Muscle layer of duodenum (tissue), 2 donors: ENCODE measurements at regions not wholly inside any gene's neighbourhood (a gene's known extent, or its start where the extent isn't known, plus 50 kb on each side); places are given as distances from the start of the nearest gene placed in this dataset.
A peak's percentile ranks its signal among the peaks of the same experiment; 100 is the strongest.

Source experiments
- H3K27ac ChIP-seq: one replicate; pipeline ENCODE4 v1.7.0; 2013; ENCODE audit warnings: mild to moderate bottlenecking, low read length
- H3K27me3 ChIP-seq: one replicate; pipeline ENCODE4 v1.7.0; 2013; ENCODE audit warnings: low read depth, mild to moderate bottlenecking, control low read depth, low read length
- H3K36me3 ChIP-seq, 2 donors: one replicate each; pipeline ENCODE4 v1.7.0; 2013; ENCODE audit warnings: low read length in 2 of 2, control low read depth in 1 of 2, mild to moderate bottlenecking in 1 of 2; ENCODE audit not compliant: insufficient read depth in 2 of 2, control insufficient read depth in 1 of 2
- H3K4me1 ChIP-seq, 2 donors: one replicate each; pipeline ENCODE4 v1.7.0; 2013; ENCODE audit warnings: low read length in 2 of 2, mild to moderate bottlenecking in 2 of 2, control low read depth in 1 of 2, moderate library complexity in 1 of 2; ENCODE audit not compliant: insufficient read depth in 2 of 2, control insufficient read depth in 1 of 2
- H3K4me3 ChIP-seq, 2 donors: one replicate each; pipeline ENCODE4 v1.7.0; 2013; ENCODE audit warnings: low read length in 2 of 2, low read depth in 1 of 2, mild to moderate bottlenecking in 1 of 2
- H3K9me3 ChIP-seq, 2 donors: one replicate each; pipeline ENCODE4 v1.7.0; 2013; ENCODE audit warnings: low read length in 2 of 2, control low read depth in 1 of 2, mild to moderate bottlenecking in 1 of 2; ENCODE audit not compliant: control insufficient read depth in 1 of 2
- donor health status: healthy.

- no peaks in the 10 kb centered on the region for H3K36me3 ChIP-seq
- H3K4me3 ChIP-seq = no peak overlapping the region
- no peaks in the 10 kb centered on the region for H3K27me3 ChIP-seq
- no peaks in the 10 kb centered on the region for H3K4me1 ChIP-seq
- no peaks in the 10 kb centered on the region for H3K9me3 ChIP-seq
- H3K27ac ChIP-seq = no peak overlapping the region
Observed at GRCh38 chr4:189081826-189082225, 858.8 kb upstream of the FRG1 start.

GRCh38 chr4:189083769-189084168, 856.9 kb upstream of the FRG1 start:
- Histone ChIP-seq H3K36me3 (no peaks in the 10 kb centered on the region), H3K27ac (no peak overlapping the region), H3K9me3 (no peaks in the 10 kb centered on the region), H3K4me3 (no peak overlapping the region), H3K27me3 (no peaks in the 10 kb centered on the region), H3K4me1 (no peaks in the 10 kb centered on the region)

- Histone ChIP-seq H3K4me1 (no peaks in the 10 kb centered on the region), H3K36me3 (no peaks in the 10 kb centered on the region), H3K4me3 (no peak overlapping the region), H3K9me3 (no peaks in the 10 kb centered on the region), H3K27ac (no peak overlapping the region), H3K27me3 (no peaks in the 10 kb centered on the region)
Observed at GRCh38 chr4:189084671-189085070, 856.0 kb upstream of the FRG1 start.

DNA sequence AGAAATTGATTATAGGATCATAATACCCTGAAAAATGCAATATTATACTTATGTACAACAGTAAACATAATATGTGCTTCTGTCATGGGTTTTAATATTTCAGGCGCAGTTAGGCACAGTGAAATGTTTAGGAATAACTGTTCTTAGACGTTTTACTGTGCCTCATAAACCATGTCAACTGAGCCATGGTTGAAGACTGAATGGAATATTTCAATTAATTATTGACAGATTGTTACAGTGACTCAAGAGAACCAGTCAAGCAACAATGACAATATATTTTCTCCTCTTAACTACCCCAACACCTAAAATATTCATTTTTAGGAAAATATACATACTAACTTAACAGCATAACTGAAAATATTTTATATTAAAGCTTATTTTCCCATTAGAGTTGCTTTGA, 852.7 kb upstream of the FRG1 start:
- Histone ChIP-seq H3K36me3 (no peaks in the 10 kb centered on the region), H3K27ac (no peak overlapping the region), H3K27me3 (no peaks in the 10 kb centered on the region), H3K4me1 (no peaks in the 10 kb centered on the region), H3K9me3 (no peaks in the 10 kb centered on the region), H3K4me3 (no peak overlapping the region)

- Histone ChIP-seq H3K36me3 (no peaks in the 10 kb centered on the region), H3K4me1 (no peaks in the 10 kb centered on the region), H3K9me3 (no peaks in the 10 kb centered on the region), H3K4me3 (no peak overlapping the region), H3K27ac (no peak overlapping the region), H3K27me3 (no peaks in the 10 kb centered on the region)
Observed at GRCh38 chr4:189088780-189089179, 851.9 kb upstream of the FRG1 start.

DNA sequence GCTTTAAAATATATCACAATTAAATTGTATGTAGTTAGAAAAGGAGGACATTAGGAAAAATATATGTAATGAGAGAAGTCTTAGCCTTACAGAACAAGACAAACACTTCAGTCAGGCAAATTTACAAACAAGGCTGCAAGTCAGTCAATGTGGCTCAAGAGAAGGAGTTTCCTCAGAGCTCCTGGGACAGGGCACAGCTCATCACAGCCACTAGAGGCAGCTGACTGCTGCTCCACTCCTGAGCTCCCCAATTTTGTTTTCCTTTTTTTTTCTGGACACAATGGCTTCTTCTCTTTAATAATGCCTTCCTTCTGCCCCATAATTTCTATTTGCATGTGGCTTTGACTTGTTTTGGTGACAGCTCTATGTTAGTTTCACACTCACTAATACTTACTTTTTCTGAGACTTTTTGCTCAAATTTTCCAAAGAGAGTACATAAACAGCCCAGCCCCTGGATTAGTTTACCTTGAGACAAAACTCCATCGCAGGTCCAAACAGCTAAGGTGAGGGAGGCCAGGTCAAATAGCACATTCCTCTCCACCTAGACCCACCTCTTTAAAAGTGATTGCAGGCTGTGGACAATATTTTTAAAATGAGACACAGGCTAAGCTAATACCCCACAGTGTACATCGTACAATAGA, 850.4 kb upstream of the FRG1 start:
- Histone ChIP-seq H3K4me3 (no peak overlapping the region), H3K27ac (no peak overlapping the region), H3K27me3 (no peaks in the 10 kb centered on the region), H3K4me1 (no peaks in the 10 kb centered on the region), H3K9me3 (no peaks in the 10 kb centered on the region), H3K36me3 (no peaks in the 10 kb centered on the region)

- H3K36me3 ChIP-seq = no peaks in the 10 kb centered on the region
- H3K27ac ChIP-seq = no peak overlapping the region
- no peaks in the 10 kb centered on the region for H3K4me1 ChIP-seq
- H3K9me3 ChIP-seq = no peaks in the 10 kb centered on the region
- no peaks in the 10 kb centered on the region for H3K27me3 ChIP-seq
- H3K4me3 ChIP-seq = peak overlapping the region in 1 of 2 donors; percentile 17
Observed at GRCh38 chr4:189092581-189092980, 848.1 kb upstream of the FRG1 start.

- no peaks in the 10 kb centered on the region for H3K4me1 ChIP-seq
- H3K27ac ChIP-seq = no peak overlapping the region
- H3K4me3 ChIP-seq = no peak overlapping the region
- H3K36me3 ChIP-seq = no peaks in the 10 kb centered on the region
- no peaks in the 10 kb centered on the region for H3K27me3 ChIP-seq
- no peaks in the 10 kb centered on the region for H3K9me3 ChIP-seq
Observed at GRCh38 chr4:189096108-189096507, 844.6 kb upstream of the FRG1 start.

DNA sequence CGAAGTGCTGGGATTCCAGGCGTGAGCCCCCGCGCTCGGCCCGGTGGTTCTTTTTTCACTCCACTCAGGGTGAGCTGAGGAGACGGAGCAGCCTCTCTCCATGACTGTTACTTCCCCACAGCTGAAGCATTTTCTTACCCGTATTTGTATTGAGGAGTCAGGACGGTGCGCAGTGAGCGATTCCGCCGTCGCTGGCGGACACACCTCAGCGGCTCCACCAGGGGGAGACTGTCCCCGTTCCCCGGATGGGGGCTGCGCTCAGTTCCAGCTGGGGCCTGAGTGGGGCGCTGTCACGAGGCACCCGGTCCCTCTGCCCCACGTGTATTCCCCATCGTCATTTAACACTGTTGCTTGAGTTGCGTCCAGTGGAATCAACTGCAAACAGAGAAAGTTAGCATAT, 844.0 kb upstream of the FRG1 start:
- H3K4me3 ChIP-seq = no peak overlapping the region
- no peaks in the 10 kb centered on the region for H3K27me3 ChIP-seq
- no peak overlapping the region for H3K27ac ChIP-seq
- no peaks in the 10 kb centered on the region for H3K36me3 ChIP-seq
- H3K4me1 ChIP-seq = no peaks in the 10 kb centered on the region
- H3K9me3 ChIP-seq = no peaks in the 10 kb centered on the region

- Histone ChIP-seq H3K36me3 (no peaks in the 10 kb centered on the region), H3K27ac (no peak overlapping the region), H3K4me3 (no peak overlapping the region), H3K4me1 (no peaks in the 10 kb centered on the region), H3K9me3 (no peaks in the 10 kb centered on the region), H3K27me3 (no peaks in the 10 kb centered on the region)
Observed at GRCh38 chr4:189098932-189099696, 841.6 kb upstream of the FRG1 start.

DNA sequence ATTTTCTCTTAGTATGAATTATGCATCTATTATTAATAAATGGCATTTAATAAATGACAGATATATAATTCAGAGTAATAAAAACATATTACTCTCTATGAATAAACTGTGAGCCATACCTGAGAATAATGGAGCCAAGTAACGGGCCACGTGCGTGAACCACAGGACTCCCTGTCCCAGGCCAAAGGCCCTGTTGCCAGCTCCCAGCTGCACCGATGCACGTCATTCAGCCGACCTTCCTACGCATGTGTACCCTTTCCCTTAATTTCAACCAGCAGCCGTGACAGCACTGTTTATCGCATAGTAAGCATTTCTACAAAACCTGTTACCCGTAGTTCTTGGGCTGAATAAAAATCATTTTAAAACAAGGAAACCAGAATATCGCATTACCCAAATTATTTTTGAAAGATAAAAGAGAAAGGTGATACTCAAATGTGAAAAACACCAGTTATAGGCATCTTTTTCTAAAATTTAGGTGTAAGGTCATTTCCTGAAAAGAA, 827.2 kb upstream of the FRG1 start:
- H3K27ac ChIP-seq = no peak overlapping the region
- H3K4me3 ChIP-seq = no peak overlapping the region
- no peaks in the 10 kb centered on the region for H3K4me1 ChIP-seq
- no peaks in the 10 kb centered on the region for H3K9me3 ChIP-seq
- H3K27me3 ChIP-seq = no peaks in the 10 kb centered on the region
- no peaks in the 10 kb centered on the region for H3K36me3 ChIP-seq
